GM23248 (cell line): ENCODE measurements at regions not wholly inside any gene's neighbourhood (a gene's known extent, or its start where the extent isn't known, plus 50 kb on each side); places are given as distances from the start of the nearest gene placed in this dataset.

Experiments
- DNase-seq: peaks from one replicate; pipeline ENCODE4 v3.0.0-alpha.2; 2015
- H2AFZ ChIP-seq: fragments of 200-600 bp; sonication (generic); 2 replicates; pipeline ENCODE4 v1.6.1; 2016; ENCODE audit warnings: antibody characterized with exemption
- H3F3A ChIP-seq: fragments of 200-600 bp; sonication (generic); 2 replicates; pipeline ENCODE4 v1.6.1; 2016; ENCODE audit warnings: mild to moderate bottlenecking, antibody characterized with exemption, mixed run types; ENCODE audit not compliant: insufficient read depth
- H3K27ac ChIP-seq: fragments of 200-600 bp; sonication (generic); 2 replicates; pipeline ENCODE4 v1.5.1; 2016; ENCODE audit warnings: mild to moderate bottlenecking
- H3K27me3 ChIP-seq: fragments of 200-600 bp; sonication (generic); replicated peaks from 2 replicates; pipeline ENCODE4 v1.6.1; 2016; ENCODE audit warnings: mild to moderate bottlenecking; ENCODE audit not compliant: insufficient read depth
- H3K36me3 ChIP-seq: fragments of 200-600 bp; sonication (generic); 2 replicates; pipeline ENCODE4 v1.6.1; 2016; ENCODE audit warnings: low read depth, mild to moderate bottlenecking
- H3K4me1 ChIP-seq: fragments of 200-600 bp; sonication (generic); 2 replicates; pipeline ENCODE4 v1.6.1; 2016; ENCODE audit warnings: mild to moderate bottlenecking; ENCODE audit not compliant: insufficient read depth
- H3K4me2 ChIP-seq: fragments of 200-600 bp; sonication (generic); one replicate; pipeline ENCODE4 v1.6.1; 2016; ENCODE audit warnings: mild to moderate bottlenecking; ENCODE audit not compliant: unreplicated experiment
- H3K4me3 ChIP-seq: fragments of 200-600 bp; sonication (generic); 2 replicates; pipeline ENCODE4 v1.5.1; 2016; ENCODE audit warnings: mild to moderate bottlenecking
- H3K79me2 ChIP-seq: fragments of 200-600 bp; sonication (generic); 2 replicates; pipeline ENCODE4 v1.6.1; 2016; ENCODE audit warnings: mild to moderate bottlenecking; ENCODE audit not compliant: insufficient read depth
- H3K9ac ChIP-seq: fragments of 200-600 bp; sonication (generic); 2 replicates; pipeline ENCODE4 v1.6.1; 2016; ENCODE audit warnings: mild to moderate bottlenecking
- H3K9me2 ChIP-seq: fragments of 200-600 bp; sonication (generic); 2 replicates; pipeline ENCODE4 v1.6.1; 2016; ENCODE audit warnings: mixed run types, mild to moderate bottlenecking, moderate library complexity; ENCODE audit not compliant: insufficient read depth
- H3K9me3 ChIP-seq: fragments of 200-600 bp; sonication (generic); one replicate; pipeline ENCODE4 v1.6.1; 2017; ENCODE audit warnings: low read depth
- H4K20me1 ChIP-seq: fragments of 200-600 bp; sonication (generic); 2 replicates; pipeline ENCODE4 v1.6.0; 2016; ENCODE audit not compliant: insufficient read depth
- EZH2 ChIP-seq: fragments of 200-600 bp; sonication (generic); IDR thresholded peaks from 2 replicates; pipeline ENCODE4 v1.6.1; 2018; ENCODE audit warnings: antibody characterized with exemption, mild to moderate bottlenecking; ENCODE audit not compliant: insufficient read depth, poor library complexity, severe bottlenecking
- EZH2phosphoT487 ChIP-seq: fragments of 200-600 bp; sonication (generic); IDR thresholded peaks from 2 replicates; pipeline ENCODE4 v1.6.1; 2018; ENCODE audit warnings: antibody characterized with exemption, moderate library complexity, mild to moderate bottlenecking, low read depth; ENCODE audit not compliant: insufficient read depth
- WGBS, 2 experiments: methylation state at CpG; one replicate each; pipeline ENCODE4 v1.1.6; 2015 to 2017; ENCODE audit warnings: low lambda C conversion rate in 2 of 2, low coverage in 1 of 2; ENCODE audit errors: missing lambda C conversion rate in 2 of 2; 5-methylcytosine and 5-hydroxymethylcytosine counted together
- in situ Hi-C: fragments of 300-500 bp; cut with MboI; formaldehyde crosslinking; loops from 2 replicates; pipeline ENCODE4 v1.15.0; 2020

- Histone ChIP-seq H3K4me2 (no peak overlapping the region), H3F3A (no peaks in the 10 kb centered on the region), H4K20me1 (no peaks in the 10 kb centered on the region), H3K4me3 (no peak overlapping the region), H2AFZ (no peak overlapping the region), H3K27ac (no peak overlapping the region), H3K9me2 (no peaks in the 10 kb centered on the region), H3K9ac (no peak overlapping the region), H3K4me1 (no peaks in the 10 kb centered on the region), H3K79me2 (no peaks in the 10 kb centered on the region), H3K27me3 (no peaks in the 10 kb centered on the region), H3K9me3 (no peaks in the 10 kb centered on the region), H3K36me3 (no peaks in the 10 kb centered on the region)
- WGBS, 2 experiments = 5 to 9% methylated on average over 1 of the region's 1 CpG
- TF ChIP-seq EZH2 = no peak
- no peak for TF ChIP-seq EZH2phosphoT487
- in situ Hi-C loops = no loop called here
- DNase-seq = no peak
These were observed 1026.9 kb upstream of the C9orf72 start for GRCh38 chr9:28600226-28600625.

- no peak for TF ChIP-seq EZH2phosphoT487
- Histone ChIP-seq H3F3A (no peaks in the 10 kb centered on the region), H3K9me2 (no peaks in the 10 kb centered on the region), H3K27me3 (no peaks in the 10 kb centered on the region), H2AFZ (no peak overlapping the region), H3K4me1 (no peaks in the 10 kb centered on the region), H3K9ac (no peak overlapping the region), H3K9me3 (no peaks in the 10 kb centered on the region), H3K36me3 (no peaks in the 10 kb centered on the region), H3K79me2 (no peaks in the 10 kb centered on the region), H4K20me1 (no peaks in the 10 kb centered on the region), H3K27ac (no peak overlapping the region), H3K4me2 (no peak overlapping the region), H3K4me3 (no peak overlapping the region)
- in situ Hi-C loops = no loop called here
- no peak for DNase-seq
These were observed 1034.6 kb upstream of the C9orf72 start for GRCh38 chr9:28607843-28608242.

- Histone ChIP-seq H3K9ac (no peak overlapping the region), H3K36me3 (no peaks in the 10 kb centered on the region), H3K4me3 (no peak overlapping the region), H3K4me1 (no peaks in the 10 kb centered on the region), H3K79me2 (no peaks in the 10 kb centered on the region), H3K4me2 (no peak overlapping the region), H2AFZ (no peak overlapping the region), H3K9me2 (no peaks in the 10 kb centered on the region), H3F3A (no peaks in the 10 kb centered on the region), H3K27me3 (no peaks in the 10 kb centered on the region), H3K27ac (no peak overlapping the region), H3K9me3 (no peaks in the 10 kb centered on the region), H4K20me1 (no peaks in the 10 kb centered on the region)
- no peak for DNase-seq
- WGBS, 2 experiments = 12 to 13% methylated on average over 3 of the region's 3 CpGs
- no peak for TF ChIP-seq EZH2phosphoT487
- no peak for TF ChIP-seq EZH2
- in situ Hi-C loops = no loop called here
These were observed 1037.1 kb upstream of the C9orf72 start for GRCh38 chr9:28610339-28610738.

GRCh38 chr9:28616310-28616709 is 1043.0 kb upstream of the C9orf72 start:
- TF ChIP-seq EZH2 (no peak), EZH2phosphoT487 (no peak)
- Histone ChIP-seq H3K36me3 (no peaks in the 10 kb centered on the region), H3K4me2 (no peak overlapping the region), H3K9me3 (no peaks in the 10 kb centered on the region), H3K9me2 (no peaks in the 10 kb centered on the region), H3K4me1 (no peaks in the 10 kb centered on the region), H2AFZ (no peak overlapping the region), H3K79me2 (no peaks in the 10 kb centered on the region), H3K27ac (no peak overlapping the region), H4K20me1 (no peaks in the 10 kb centered on the region), H3F3A (no peaks in the 10 kb centered on the region), H3K9ac (no peak overlapping the region), H3K27me3 (no peaks in the 10 kb centered on the region), H3K4me3 (no peak overlapping the region)
- 5 to 6% methylated on average over 1 of the region's 1 CpG for WGBS, 2 experiments
- in situ Hi-C loops = no loop called here
- DNase-seq = no peak

- Histone ChIP-seq H3K27me3 (no peaks in the 10 kb centered on the region), H3K27ac (no peak overlapping the region), H3K36me3 (no peaks in the 10 kb centered on the region), H3F3A (no peaks in the 10 kb centered on the region), H3K4me1 (no peaks in the 10 kb centered on the region), H3K79me2 (no peaks in the 10 kb centered on the region), H2AFZ (no peak overlapping the region), H3K9ac (no peak overlapping the region), H3K4me2 (no peak overlapping the region), H4K20me1 (no peaks in the 10 kb centered on the region), H3K9me3 (no peaks in the 10 kb centered on the region), H3K9me2 (no peaks in the 10 kb centered on the region), H3K4me3 (no peak overlapping the region)
- TF ChIP-seq EZH2phosphoT487 (no peak), EZH2 (no peak)
- DNase-seq = no peak
- WGBS, 2 experiments = 6 to 11% methylated on average over 1 of the region's 1 CpG
- in situ Hi-C loops = no loop called here
These were observed 1046.7 kb upstream of the C9orf72 start for GRCh38 chr9:28620011-28620410.
